T-helper 9 cell (primary cell): ENCODE measurements at regions not wholly inside any gene's neighbourhood (a gene's known extent, or its start where the extent isn't known, plus 50 kb on each side); places are given as distances from the start of the nearest gene placed in this dataset.
"Not testable (repeated sequence)": the region's sequence is repeated elsewhere in the genome, so short reads cannot be mapped to it uniquely, and the experiment has no call there.

ENCODE experiments used
- DNase-seq: peaks from one replicate; pipeline ENCODE4 v3.0.0-alpha.2; 2020

DNA sequence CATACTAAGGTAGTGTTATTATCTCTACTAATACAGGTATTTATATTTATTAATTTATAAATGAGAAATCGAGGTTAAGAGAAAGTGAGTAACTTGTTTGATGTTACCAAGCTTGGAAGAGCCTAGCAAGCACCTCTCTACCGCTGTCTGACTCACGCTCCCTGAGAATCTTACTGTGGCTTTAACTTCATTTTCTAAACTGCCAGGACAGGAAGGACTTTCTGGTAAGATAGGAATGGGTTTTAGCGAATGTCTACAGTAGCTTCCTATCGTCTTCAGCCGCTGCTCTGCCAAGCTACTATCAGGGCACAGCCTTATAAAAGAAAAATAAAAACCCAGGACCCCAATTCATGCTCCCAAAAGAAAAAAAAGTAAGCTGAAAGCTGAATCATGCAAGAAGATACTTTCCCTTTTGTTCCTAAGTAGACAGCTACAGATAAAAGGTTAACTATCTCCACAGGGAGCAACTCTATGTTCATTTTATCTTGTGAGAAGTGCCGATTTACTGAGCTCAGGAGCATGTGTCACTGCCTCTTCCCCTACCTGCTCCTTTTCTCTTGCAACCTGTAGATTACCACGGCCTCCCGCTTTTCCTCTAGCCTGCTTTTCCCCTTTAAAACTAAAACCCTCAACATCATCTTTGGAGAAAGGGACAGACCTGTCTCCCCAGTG lies 60.2 kb downstream of the THNSL1 start:
- DNase-seq, result no peak

- DNase-seq, result no peak
Observed at GRCh38 chr10:25078658-25079431, 62.4 kb downstream of the THNSL1 start.

DNA sequence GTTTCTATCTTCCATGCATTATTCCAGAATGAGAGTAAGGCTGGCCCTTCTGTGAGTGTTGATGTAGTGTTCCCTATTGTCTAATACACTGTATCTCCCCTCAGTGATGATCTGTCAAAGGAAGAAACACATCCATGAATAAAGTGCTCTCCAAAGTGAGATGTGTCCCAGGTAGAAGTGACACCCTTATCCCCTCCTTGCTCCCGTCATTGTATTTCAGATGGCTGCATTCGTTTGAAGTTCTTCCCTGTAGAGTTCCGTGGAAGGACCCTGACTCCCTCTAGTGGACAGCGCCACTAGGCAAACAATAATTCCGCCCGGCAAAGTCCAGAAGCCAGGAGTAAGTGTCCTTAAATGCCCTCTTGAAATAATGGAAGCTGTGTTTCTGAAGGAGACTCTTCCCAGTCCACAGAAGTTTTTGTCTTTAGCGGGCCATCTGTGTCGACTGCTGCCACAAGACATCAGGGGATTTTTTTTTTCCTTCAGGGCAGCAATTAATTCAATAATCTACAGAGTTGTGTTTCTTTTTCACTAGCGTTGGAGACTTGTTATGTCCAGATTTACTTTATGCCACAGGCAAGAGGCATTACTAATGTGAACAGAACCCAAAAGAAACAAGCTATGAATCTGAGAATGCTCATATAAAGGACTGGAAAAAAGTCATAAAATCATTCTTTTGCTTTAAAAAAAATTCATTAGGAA lies 64.6 kb downstream of the THNSL1 start:
- peak; percentile 45 for DNase-seq

DNA sequence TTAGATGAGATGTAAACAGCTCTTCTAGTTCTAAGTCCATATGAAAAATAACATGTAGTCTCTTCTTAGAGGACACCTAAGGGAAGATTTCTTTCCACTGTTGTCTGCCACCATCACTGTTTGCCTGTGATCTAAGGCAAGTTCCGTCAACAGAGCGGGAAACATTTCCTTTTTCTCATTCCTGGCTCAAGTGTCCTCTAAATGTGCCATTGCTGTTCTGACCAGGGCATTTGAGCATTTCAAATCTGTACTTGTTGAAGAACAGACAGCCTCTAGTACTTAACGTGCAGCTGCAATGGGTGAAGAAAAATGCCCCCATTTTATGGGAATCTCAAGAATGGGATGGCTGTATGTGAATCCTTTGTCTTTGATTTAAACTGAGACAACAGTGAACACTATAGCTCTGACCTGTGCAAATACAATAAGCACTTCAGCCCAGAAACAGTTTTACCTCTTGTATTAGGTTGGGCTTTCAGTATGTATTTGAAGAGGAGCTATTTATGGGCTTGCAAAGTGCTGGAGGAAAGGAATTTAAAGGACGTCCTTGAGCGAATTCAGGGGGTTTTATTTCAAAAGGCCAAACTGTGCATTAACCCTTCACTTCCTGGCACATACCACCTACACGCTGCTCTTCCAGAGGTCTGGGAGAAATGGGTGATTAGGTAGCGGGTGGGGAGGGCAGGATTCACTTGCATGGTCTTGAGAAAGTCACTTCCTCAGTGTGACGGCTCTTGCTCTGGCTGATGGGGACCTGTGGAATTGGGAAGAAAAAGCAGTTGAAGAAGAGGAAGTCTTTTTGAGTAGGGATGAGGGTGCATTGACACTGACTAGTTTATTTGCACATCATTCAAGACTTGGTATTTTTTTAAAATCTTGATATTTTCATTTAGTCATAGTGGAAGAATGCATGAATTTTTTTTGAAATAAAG lies 66.1 kb downstream of the THNSL1 start:
- DNase-seq, result no peak

DNA sequence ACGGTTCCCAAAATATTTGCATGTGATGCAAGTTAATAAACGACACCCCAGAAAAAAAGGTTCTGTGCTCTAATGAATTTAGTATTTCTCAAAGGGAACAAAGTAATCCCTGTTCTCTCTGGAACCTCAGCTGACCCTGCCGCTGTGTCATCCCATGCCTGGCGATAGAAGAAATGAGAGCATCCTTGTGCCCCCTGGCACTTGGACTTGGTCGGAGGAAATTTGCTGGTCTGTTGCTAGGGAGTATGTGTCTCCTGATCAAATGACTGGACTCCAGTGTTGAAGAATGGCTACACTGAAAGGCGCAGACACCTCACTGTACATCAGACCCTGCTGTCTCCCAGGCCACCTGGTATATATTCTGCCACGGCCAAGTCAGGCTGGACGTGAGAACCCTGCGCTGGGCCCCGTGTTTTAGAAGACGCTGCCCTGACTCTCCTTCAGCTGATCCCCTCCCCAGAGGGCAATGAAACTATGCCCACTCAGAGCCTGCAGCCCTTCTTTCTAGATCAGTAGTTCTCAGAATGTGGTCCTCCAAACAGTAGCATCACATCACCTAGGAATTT lies 67.2 kb downstream of the THNSL1 start:
- no peak for DNase-seq

GRCh38 chr10:25084447-25084846 lies 68.0 kb downstream of the THNSL1 start:
- no peak for DNase-seq

DNA sequence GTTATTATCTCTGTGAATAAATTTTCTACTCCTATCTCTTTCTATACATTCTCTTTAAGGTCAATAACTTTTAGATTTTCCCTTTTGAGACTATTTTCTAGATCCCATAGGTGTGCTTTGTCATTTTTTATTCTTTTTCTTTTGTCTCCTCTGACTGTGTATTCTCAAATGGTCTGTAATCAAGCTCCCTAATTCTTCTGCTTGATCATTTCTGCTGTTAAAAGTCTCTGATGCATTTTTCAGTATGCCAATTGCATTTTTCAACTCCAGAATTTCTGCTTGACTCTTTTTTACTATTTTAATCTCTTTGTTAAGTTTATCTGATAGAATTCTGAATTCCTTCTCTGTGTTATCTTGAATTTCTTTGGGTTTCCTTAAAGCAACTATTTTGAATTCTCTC lies 78.2 kb downstream of the THNSL1 start:
- no peak for DNase-seq

GRCh38 chr10:25097669-25098411 lies 77.0 kb upstream of the GPR158 start:
- DNase-seq, result no peak

GRCh38 chr10:25100141-25100540 lies 74.7 kb upstream of the GPR158 start:
- DNase-seq, result no peak

DNA sequence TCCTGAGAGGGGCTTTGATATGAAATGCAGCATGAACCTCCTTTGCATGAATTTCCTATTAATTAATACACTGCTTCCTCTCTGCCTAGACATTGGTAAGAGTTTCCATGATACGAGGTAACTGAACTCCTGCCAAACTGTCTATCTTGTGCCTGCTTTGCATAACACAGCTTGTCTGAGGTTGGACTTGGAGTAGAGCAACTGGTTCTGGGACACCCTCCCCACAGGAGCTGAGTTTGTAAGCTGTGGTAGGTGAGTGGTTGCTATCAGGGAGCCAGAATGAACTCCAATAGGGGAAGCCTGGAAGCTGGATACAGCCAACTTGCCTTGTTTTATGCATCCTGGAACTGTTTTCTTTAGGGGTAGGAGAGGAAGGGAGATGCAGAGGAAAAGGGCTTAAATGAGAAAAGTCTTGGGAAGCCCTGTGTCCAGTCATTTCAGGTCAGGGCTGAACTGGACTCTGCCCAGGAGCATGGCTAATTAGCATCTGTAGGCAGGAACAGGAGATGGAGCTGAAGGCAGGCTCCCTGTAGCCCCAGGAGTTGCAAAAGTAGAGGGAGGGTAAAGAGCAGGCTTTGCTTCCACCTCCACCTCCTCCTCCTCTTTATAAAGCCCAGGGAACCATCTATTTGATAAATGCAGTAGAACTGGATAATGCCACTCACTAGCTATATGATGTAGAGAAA lies 73.2 kb upstream of the GPR158 start:
- DNase-seq, result no peak

GRCh38 chr10:25102147-25102822 lies 72.5 kb upstream of the GPR158 start:
- no peak for DNase-seq

DNA sequence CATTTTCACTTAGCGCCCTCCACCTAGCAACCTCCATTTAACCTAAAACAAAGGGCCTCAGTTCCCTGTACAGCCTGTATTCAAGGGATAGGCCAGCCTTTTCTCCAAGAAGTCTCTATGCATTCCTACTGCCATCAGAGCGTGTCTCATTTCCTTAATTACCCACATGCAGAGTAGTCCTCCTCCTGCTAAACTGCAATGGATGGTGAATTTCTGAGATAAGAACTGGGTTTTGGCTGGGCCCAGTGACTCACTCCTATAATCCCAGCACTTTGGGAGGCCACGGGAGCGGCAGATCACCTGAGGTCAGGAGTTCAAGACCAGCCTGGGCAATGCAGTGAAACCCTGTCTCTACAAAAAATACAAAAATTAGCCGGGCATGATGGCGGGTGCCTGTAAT lies 71.1 kb upstream of the GPR158 start:
- no peak for DNase-seq

DNA sequence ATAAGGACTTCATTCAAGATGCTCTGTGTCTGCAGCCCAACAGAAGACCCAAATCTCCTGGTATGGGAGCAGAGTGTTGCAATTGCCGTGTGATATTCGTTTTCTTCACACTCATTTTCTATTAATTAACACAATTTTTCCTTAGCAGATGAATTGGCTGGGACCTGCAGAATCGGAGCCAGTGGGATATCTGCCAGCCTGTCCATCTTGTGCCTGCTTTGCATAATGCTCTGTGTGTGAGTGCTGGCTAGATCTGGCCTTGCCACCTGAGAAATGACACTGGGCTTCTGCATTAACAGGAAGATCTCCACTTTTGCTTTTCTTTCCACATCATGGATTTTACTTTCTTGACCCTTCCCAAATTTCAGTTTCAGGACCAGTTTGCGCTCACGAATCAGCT lies 70.4 kb upstream of the GPR158 start:
- DNase-seq, result no peak

- no peak for DNase-seq
Observed at GRCh38 chr10:25105262-25105661, 69.5 kb upstream of the GPR158 start.

GRCh38 chr10:25105743-25106260 lies 69.0 kb upstream of the GPR158 start:
- DNase-seq, result no peak

DNA sequence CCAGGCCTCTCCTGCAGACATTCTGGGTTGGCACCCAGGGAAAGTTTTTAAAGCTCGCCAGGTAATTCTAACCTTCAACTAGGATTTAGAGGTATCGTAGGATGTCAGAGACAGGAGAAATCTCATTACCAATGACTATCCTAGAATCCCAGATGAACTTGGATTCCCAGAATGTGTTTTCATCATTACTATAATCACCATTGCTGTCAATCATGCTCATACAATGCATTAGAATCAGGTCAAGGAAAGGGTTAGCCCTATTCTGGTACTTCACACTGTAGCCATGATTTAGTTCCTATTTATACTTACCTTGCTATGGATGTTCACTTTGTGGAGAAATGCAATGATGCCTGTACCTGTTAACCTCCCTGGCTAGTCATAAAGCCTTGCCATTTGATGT lies 67.0 kb upstream of the GPR158 start:
- no peak for DNase-seq

DNA sequence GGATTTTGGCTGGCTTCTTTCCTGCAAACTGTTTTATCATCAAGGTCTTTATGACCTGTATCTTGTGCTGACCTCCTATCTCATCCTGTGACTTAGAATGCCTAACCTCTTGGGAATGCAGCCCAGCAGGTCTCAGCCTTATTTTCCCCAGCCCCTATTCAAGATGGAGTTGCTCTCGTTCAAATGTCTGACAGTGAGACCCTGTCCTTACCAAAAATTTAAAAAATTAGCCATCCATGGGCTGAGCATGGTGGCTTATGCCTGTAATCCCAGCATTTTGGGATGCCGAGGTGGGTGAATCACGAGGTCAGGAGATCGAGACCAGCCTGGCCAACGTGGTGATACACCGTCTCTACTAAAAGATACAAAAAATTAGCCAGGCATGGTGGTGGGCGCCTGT lies 64.9 kb upstream of the GPR158 start:
- not testable (repeated sequence) for DNase-seq

DNA sequence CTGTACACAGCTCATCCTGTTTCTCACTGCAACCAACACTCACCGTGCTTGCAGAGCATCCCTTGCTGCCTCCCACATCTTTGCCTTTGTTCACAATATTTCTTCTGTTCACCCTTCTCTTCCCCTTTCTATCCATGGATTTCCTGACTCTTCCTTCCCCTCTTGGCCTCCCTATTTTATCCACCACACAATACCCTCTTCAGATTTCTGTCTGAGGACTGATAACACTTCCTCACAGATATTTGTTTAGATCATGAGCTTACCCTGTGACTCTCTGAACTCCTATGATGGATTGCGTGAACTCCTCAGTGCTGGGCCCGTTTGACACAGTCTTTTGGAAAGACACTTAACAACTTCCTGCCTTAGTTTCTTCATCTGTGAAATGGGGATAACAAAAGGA lies 62.8 kb upstream of the GPR158 start:
- no peak for DNase-seq

DNA sequence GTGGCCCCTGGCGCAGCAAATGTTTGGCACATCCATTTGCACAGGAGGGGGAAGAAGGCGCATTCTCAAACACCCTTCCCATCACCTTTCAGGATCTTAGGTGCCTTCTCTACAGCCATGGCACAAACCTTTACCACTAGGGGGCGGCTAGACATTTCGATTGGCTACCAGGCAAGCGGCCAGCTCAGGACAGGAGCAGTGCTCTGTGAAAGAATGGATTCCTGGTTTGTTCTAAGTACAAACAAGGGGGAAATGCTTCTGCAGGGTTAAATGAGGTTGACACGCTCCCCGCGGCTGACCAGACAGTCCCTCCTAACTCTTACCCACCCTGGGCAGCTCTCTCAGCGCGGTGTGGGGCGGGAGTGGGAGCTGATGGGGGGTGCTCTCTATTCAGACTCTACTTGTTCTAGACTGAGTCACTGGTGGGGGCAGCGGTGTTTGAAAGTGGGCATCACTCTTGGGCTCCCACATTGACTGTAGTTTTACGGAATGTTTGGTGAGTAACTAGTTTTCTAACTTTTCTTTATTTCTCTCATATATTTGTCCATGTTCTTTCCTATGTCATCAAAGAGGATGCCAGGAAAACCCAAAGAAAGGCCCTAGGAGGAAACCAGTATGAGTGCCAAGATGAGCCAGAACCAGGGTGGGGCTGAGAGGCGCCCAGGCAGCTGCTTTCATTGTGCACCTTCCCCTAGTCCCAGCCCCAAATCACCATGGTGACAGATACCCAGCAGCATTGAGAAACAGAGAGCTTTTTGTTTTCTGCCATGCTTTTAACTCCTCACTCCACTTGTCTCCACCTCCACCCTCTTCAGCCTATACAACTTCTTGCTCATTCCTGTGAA lies 61.4 kb upstream of the GPR158 start:
- peak; percentile 9 for DNase-seq
